Breast epithelium (tissue), 3 donors: ENCODE measurements at regions not wholly inside any gene's neighbourhood (a gene's known extent, or its start where the extent isn't known, plus 50 kb on each side); places are given as distances from the start of the nearest gene placed in this dataset.

ENCODE experiments used
- CTCF ChIP-seq, 3 donors: fragments of 450-650 bp; IDR thresholded peaks; one replicate each; pipeline ENCODE4 v1.5.1; 2016 to 2017; ENCODE audit warnings: antibody characterized with exemption in 3 of 3, mild to moderate bottlenecking in 3 of 3, moderate library complexity in 3 of 3
- POLR2A ChIP-seq: fragments of 450-650 bp; IDR thresholded peaks from one replicate; pipeline ENCODE4 v1.6.1; 2016; ENCODE audit warnings: antibody characterized with exemption, mild to moderate bottlenecking, moderate library complexity
- POLR2AphosphoS5 ChIP-seq, 3 donors: sonication (generic); formaldehyde crosslinking; IDR thresholded peaks; one replicate each; pipeline ENCODE4 v1.6.1; 2017; ENCODE audit warnings: antibody characterized with exemption in 3 of 3

- TF ChIP-seq CTCF (IDR thresholded peaks at IDR 0.05) (no peak), POLR2A (no peak), POLR2AphosphoS5 (IDR thresholded peaks at IDR 0.05) (no peak)
Measured at GRCh38 chr15:26146202-26146601, 283.1 kb upstream of the ATP10A start.
